GM12878 (cell line): ENCODE measurements at regions not wholly inside any gene's neighbourhood (a gene's known extent, or its start where the extent isn't known, plus 50 kb on each side); places are given as distances from the start of the nearest gene placed in this dataset.

Experiments
- ATAC-seq: fragments of 200-7000 bp; cut with Tn5 transposase; 3 replicates; pipeline ENCODE4 v1.9.1; 2020; ENCODE audit warnings: mild to moderate bottlenecking, moderate library complexity
- BruUV-seq: library from RNA; stranded (reverse); fragments of 400-500 nt; replicated peaks from 2 replicates; lab custom pipeline; 2021; lab: Mats Ljungman, UMichigan
- CTCF ChIA-PET: fragments of 300-600 bp; sonication (Branson Sonifier 250); formaldehyde crosslinking; extraction: SDS; loops from one replicate; lab custom pipeline; 2021; ENCODE audit warnings: inconsistent platforms; lab: Yijun Ruan, JAX
- POLR2A ChIA-PET: fragments of 350-600 bp; formaldehyde crosslinking; extraction: SDS; loops from one replicate; lab custom pipeline; 2021; ENCODE audit warnings: inconsistent platforms; lab: Charles Lee
- RAD21 ChIA-PET: fragments of 300-600 bp; sonication (Branson Sonifier 250); formaldehyde crosslinking; loops from one replicate; lab custom pipeline; 2023; ENCODE audit warnings: antibody characterized with exemption; ENCODE audit not compliant: unreplicated experiment; lab: Charles Lee
- SMC1A ChIA-PET: fragments of 300-600 bp; sonication (Branson Sonifier 250); formaldehyde crosslinking; loops from one replicate; lab custom pipeline; 2023; ENCODE audit not compliant: unreplicated experiment, uncharacterized antibody; lab: Charles Lee
- DNase-seq: peaks from one replicate; pipeline ENCODE4 v3.0.0-alpha.2; 2011; ENCODE audit warnings: low read depth, low spot score
- FAIRE-seq: peaks from 3 replicates; lab custom pipeline; 2011; peaks lifted over from hg19 to GRCh38; lab: Jason Lieb, UNC
- H2AFZ ChIP-seq: 2 replicates; pipeline ENCODE4 v1.6.0; 2011; ENCODE audit warnings: low read depth, low read length, control low read depth; ENCODE audit not compliant: control insufficient read depth
- H3K27ac ChIP-seq: 2 replicates; pipeline ENCODE4 v1.5.1; 2011; ENCODE audit warnings: control low read depth; ENCODE audit not compliant: control insufficient read depth, insufficient read depth
- H3K27me3 ChIP-seq, 2 experiments: replicated peaks in 1 of 2; 2 replicates each; pipeline versions ENCODE4 v1.6.0 to v1.6.1; 2011; ENCODE audit warnings: low read length in 1 of 2; ENCODE audit not compliant: control insufficient read depth in 2 of 2, insufficient read depth in 2 of 2
- H3K36me3 ChIP-seq, 2 experiments: 2 replicates each; pipeline ENCODE4 v1.5.1; 2011; ENCODE audit warnings: low read length in 1 of 2; ENCODE audit not compliant: control insufficient read depth in 2 of 2, insufficient read depth in 2 of 2
- H3K4me1 ChIP-seq: 2 replicates; pipeline ENCODE4 v1.6.1; 2011; ENCODE audit warnings: mild to moderate bottlenecking, low read length, moderate library complexity, mixed read lengths; ENCODE audit not compliant: control insufficient read depth, insufficient read depth
- H3K4me2 ChIP-seq: 2 replicates; pipeline ENCODE4 v1.6.0; 2011; ENCODE audit warnings: control low read depth; ENCODE audit not compliant: control insufficient read depth, insufficient read depth
- H3K4me3 ChIP-seq: fragments of 200-600 bp; sonication (generic); 2 replicates; pipeline ENCODE4 v1.5.1; 2016
- H3K79me2 ChIP-seq: 2 replicates; pipeline ENCODE4 v1.6.0; 2011; ENCODE audit warnings: low read length; ENCODE audit not compliant: control insufficient read depth, insufficient read depth
- H3K9ac ChIP-seq: 2 replicates; pipeline ENCODE4 v1.8.0; 2011; ENCODE audit warnings: low read length, control low read depth, mixed read lengths; ENCODE audit not compliant: control insufficient read depth, insufficient read depth
- H3K9me3 ChIP-seq: replicated peaks from 3 replicates; pipeline ENCODE4 v1.5.1; 2011; ENCODE audit warnings: mild to moderate bottlenecking, low read length; ENCODE audit not compliant: control insufficient read depth, insufficient read depth
- H4K20me1 ChIP-seq: 2 replicates; pipeline ENCODE4 v1.6.0; 2011; ENCODE audit not compliant: control insufficient read depth, insufficient read depth
- BHLHE40 ChIP-seq, 2 experiments: fragments of 450-650 bp in 1 of 2; IDR thresholded peaks; 2 replicates each; pipeline ENCODE4 v1.6.1; 2011 to 2017; ENCODE audit warnings: low read depth in 2 of 2, borderline replicate concordance in 1 of 2, improper control_type of control experiment in 1 of 2, low read length in 1 of 2, mild to moderate bottlenecking in 1 of 2
- GATAD2B ChIP-seq: fragments of 450-650 bp; conservative IDR thresholded peaks from 2 replicates; pipeline ENCODE4 v1.6.1; 2017; ENCODE audit warnings: low read depth, mild to moderate bottlenecking, moderate library complexity
- MTA3 ChIP-seq: IDR thresholded peaks from 2 replicates; pipeline ENCODE4 v1.6.1; 2012; ENCODE audit warnings: low read length, inconsistent platforms, borderline replicate concordance
- PAX8 ChIP-seq: fragments of 450-650 bp; IDR thresholded peaks from 2 replicates; pipeline ENCODE4 v1.6.1; 2017; ENCODE audit warnings: mild to moderate bottlenecking, moderate library complexity
- RBBP5 ChIP-seq: fragments of 200-600 bp; sonication (generic); conservative IDR thresholded peaks from 2 replicates; pipeline ENCODE4 v1.6.1; 2016
- RELA ChIP-seq: fragments of 450-650 bp; IDR thresholded peaks from 2 replicates; pipeline ENCODE4 v1.8.0; 2014; ENCODE audit warnings: borderline replicate concordance; ENCODE audit not compliant: partially characterized antibody
- SMC3 ChIP-seq: IDR thresholded peaks from 2 replicates; pipeline ENCODE4 v1.6.1; 2011; ENCODE audit warnings: low read length, improper control_type of control experiment, borderline replicate concordance
- SP1 ChIP-seq: IDR thresholded peaks from one replicate; pipeline ENCODE4 v1.6.1; 2011; ENCODE audit warnings: low read depth, low read length
- SPI1 ChIP-seq: IDR thresholded peaks from 2 replicates; pipeline ENCODE4 v1.6.1; 2011; ENCODE audit warnings: low read depth, mild to moderate bottlenecking, low read length, moderate library complexity, borderline replicate concordance; ENCODE audit not compliant: insufficient read depth
- SUZ12 ChIP-seq: fragments of 200-600 bp; sonication (generic); IDR thresholded peaks from one replicate; pipeline ENCODE4 v1.6.1; 2018; ENCODE audit warnings: antibody characterized with exemption, mild to moderate bottlenecking; ENCODE audit not compliant: unreplicated experiment
- ZBED1 ChIP-seq: IDR thresholded peaks from 2 replicates; pipeline ENCODE4 v1.6.1; 2016; ENCODE audit warnings: borderline replicate concordance
- ZNF384 ChIP-seq: IDR thresholded peaks from 2 replicates; pipeline ENCODE4 v1.6.1; 2012; ENCODE audit warnings: low read depth, mild to moderate bottlenecking, low read length, improper control_type of control experiment, borderline replicate concordance
- WGBS: methylation state at CpG from one replicate; pipeline ENCODE4 v1.1.6; 2016; ENCODE audit warnings: low lambda C conversion rate; ENCODE audit not compliant: insufficient replicate concordance, insufficient coverage; ENCODE audit errors: missing lambda C conversion rate; 5-methylcytosine and 5-hydroxymethylcytosine counted together
- in situ Hi-C: fragments of 300-500 bp; cut with MboI; formaldehyde crosslinking; loops from 9 replicates; pipeline ENCODE4 v1.14.3; 2018; ENCODE audit warnings: mixed read lengths
- intact Hi-C: fragments of 100-400 bp; cut with micrococcal nuclease; formaldehyde crosslinking; loops from one replicate; pipeline ENCODE4 v1.14.2; 2022; ENCODE audit not compliant: unreplicated experiment
- TF ChIP-seq, protein P1 (sequence below): fragments of 450-650 bp; IDR thresholded peaks from 2 replicates; pipeline ENCODE4 v1.6.1; 2016; ENCODE audit warnings: mild to moderate bottlenecking
- TF ChIP-seq, protein P2 (sequence below): fragments of 450-650 bp; formaldehyde crosslinking; IDR thresholded peaks from 2 replicates; pipeline ENCODE4 v1.4.0; 2020; ENCODE audit warnings: mild to moderate bottlenecking, moderate library complexity
- TF ChIP-seq, protein P3 (sequence below): IDR thresholded peaks from 2 replicates; pipeline ENCODE4 v1.6.1; 2012; ENCODE audit warnings: low read depth, low read length, improper control_type of control experiment
- TF ChIP-seq, protein P4 (sequence below): IDR thresholded peaks from 2 replicates; pipeline ENCODE4 v1.6.1; 2011; ENCODE audit warnings: low read depth, mild to moderate bottlenecking, low read length, moderate library complexity, borderline replicate concordance; ENCODE audit errors: extremely low read depth

DNA sequence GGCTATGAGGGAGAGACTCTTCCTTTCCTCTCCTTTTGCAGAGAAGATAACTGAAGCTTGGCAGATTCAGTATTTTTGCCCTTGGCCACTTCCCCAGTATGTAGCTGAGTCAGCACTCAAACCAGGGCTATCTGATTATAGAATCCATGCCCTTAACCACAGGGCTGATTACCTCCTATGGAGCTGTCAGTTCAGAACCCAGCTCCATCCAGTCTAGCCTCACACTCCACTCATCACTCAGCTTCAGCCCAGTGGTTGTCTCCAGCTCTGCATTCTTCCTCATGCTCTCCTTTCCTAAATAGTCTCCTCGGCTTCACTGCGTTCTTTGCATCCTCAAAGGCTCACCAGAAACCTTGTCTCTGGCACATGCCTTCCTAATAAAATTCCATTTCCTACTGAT lies 151.6 kb upstream of the BLID start (continued):
- TF ChIP-seq ZBED1: no peak
- TF ChIP-seq RBBP5: no peak
- TF ChIP-seq, protein P1, sequence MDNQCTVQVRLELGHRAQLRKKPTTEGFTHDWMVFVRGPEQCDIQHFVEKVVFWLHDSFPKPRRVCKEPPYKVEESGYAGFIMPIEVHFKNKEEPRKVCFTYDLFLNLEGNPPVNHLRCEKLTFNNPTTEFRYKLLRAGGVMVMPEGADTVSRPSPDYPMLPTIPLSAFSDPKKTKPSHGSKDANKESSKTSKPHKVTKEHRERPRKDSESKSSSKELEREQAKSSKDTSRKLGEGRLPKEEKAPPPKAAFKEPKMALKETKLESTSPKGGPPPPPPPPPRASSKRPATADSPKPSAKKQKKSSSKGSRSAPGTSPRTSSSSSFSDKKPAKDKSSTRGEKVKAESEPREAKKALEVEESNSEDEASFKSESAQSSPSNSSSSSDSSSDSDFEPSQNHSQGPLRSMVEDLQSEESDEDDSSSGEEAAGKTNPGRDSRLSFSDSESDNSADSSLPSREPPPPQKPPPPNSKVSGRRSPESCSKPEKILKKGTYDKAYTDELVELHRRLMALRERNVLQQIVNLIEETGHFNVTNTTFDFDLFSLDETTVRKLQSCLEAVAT: no peak
- TF ChIP-seq SP1: no peak
- TF ChIP-seq BHLHE40 (IDR thresholded peaks at IDR 0.05; ENCODE audit: borderline replicate concordance in 1 of 2, low read depth in 2 of 2, low read length in 1 of 2): no peak
- TF ChIP-seq, protein P2, sequence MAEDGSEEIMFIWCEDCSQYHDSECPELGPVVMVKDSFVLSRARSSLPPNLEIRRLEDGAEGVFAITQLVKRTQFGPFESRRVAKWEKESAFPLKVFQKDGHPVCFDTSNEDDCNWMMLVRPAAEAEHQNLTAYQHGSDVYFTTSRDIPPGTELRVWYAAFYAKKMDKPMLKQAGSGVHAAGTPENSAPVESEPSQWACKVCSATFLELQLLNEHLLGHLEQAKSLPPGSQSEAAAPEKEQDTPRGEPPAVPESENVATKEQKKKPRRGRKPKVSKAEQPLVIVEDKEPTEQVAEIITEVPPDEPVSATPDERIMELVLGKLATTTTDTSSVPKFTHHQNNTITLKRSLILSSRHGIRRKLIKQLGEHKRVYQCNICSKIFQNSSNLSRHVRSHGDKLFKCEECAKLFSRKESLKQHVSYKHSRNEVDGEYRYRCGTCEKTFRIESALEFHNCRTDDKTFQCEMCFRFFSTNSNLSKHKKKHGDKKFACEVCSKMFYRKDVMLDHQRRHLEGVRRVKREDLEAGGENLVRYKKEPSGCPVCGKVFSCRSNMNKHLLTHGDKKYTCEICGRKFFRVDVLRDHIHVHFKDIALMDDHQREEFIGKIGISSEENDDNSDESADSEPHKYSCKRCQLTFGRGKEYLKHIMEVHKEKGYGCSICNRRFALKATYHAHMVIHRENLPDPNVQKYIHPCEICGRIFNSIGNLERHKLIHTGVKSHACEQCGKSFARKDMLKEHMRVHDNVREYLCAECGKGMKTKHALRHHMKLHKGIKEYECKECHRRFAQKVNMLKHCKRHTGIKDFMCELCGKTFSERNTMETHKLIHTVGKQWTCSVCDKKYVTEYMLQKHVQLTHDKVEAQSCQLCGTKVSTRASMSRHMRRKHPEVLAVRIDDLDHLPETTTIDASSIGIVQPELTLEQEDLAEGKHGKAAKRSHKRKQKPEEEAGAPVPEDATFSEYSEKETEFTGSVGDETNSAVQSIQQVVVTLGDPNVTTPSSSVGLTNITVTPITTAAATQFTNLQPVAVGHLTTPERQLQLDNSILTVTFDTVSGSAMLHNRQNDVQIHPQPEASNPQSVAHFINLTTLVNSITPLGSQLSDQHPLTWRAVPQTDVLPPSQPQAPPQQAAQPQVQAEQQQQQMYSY (CRISPR knock-in tag): no peak
- TF ChIP-seq ZNF384: no peak

DNA sequence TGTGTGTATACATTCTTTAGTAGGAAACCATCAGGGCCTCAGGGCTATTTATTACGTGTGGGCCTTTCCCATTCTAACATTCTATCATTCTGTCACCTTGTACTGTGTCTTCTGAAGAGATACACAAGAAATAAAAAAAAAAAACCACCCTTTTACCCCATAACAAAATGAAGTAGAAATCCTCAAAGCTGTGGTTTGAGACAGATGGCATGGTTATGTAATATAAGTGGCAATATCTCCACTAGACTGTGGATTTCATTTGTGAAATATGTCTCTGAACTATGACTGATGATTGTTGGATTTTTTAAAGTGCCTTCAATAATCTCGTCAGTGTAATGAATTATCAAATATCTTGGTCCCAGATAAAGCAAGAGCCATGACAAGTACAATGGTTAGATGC lies 150.0 kb upstream of the BLID start:
- H3K27me3 ChIP-seq: no peaks in the 10 kb centered on the region
- BruUV-seq: no TSS peak
- H2AFZ ChIP-seq: no peak overlapping the region
- H3K36me3 ChIP-seq: no peaks in the 10 kb centered on the region
- no peak overlapping the region for H3K9ac ChIP-seq
- 0% methylated on average over 2 of the region's 2 CpGs for WGBS
- in situ Hi-C loops: no loop called here
- ATAC-seq: no peak
- POLR2A ChIA-PET: no interaction called here
- no peaks in the 10 kb centered on the region for H3K9me3 ChIP-seq
- intact Hi-C loops: no loop called here
- SMC1A ChIA-PET: no interaction called here
- H4K20me1 ChIP-seq: no peaks in the 10 kb centered on the region
- no peak for DNase-seq
- H3K4me2 ChIP-seq: no peak overlapping the region
- H3K79me2 ChIP-seq: no peaks in the 10 kb centered on the region
- FAIRE-seq: no peak
- RAD21 ChIA-PET: no interaction called here
- CTCF ChIA-PET: no interaction called here
- H3K4me1 ChIP-seq: no peaks in the 10 kb centered on the region
- H3K27ac ChIP-seq: no peak overlapping the region
- no peak overlapping the region for H3K4me3 ChIP-seq
- TF ChIP-seq, protein P3, sequence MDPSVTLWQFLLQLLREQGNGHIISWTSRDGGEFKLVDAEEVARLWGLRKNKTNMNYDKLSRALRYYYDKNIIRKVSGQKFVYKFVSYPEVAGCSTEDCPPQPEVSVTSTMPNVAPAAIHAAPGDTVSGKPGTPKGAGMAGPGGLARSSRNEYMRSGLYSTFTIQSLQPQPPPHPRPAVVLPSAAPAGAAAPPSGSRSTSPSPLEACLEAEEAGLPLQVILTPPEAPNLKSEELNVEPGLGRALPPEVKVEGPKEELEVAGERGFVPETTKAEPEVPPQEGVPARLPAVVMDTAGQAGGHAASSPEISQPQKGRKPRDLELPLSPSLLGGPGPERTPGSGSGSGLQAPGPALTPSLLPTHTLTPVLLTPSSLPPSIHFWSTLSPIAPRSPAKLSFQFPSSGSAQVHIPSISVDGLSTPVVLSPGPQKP: no peak
- TF ChIP-seq, protein P4, sequence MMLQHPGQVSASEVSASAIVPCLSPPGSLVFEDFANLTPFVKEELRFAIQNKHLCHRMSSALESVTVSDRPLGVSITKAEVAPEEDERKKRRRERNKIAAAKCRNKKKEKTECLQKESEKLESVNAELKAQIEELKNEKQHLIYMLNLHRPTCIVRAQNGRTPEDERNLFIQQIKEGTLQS: no peak
- TF ChIP-seq SUZ12 (no peak), SPI1 (no peak), RELA (no peak), SMC3 (no peak), PAX8 (no peak), GATAD2B (no peak), MTA3 (no peak)
- TF ChIP-seq, protein P1: no peak
